ENCODE measurements at regions not wholly inside any gene's neighbourhood (a gene's known extent, or its start where the extent isn't known, plus 50 kb on each side); places are given as distances from the start of the nearest gene placed in this dataset.

DNA sequence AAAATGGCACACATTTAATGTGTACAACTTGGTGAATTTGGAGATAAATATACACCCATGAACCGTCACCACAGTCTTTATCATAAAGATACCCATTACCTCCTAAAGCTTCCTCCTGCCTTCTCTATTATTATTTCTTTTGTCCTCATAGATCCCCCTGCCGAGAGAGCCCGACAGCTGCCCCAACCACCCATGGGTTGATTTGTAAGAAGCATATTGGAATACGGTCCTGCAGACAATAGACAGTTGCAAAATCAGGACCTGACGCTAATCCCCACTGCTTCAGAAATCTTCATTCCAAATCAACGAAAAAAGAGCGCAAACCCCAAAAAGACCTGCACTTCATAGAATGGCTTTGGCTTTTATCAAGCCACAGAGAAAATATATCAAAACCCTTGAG, 697.5 kb downstream of the SEMA5A start:
- no peak for TF ChIP-seq CTCF (IDR thresholded peaks at IDR 0.05; ENCODE audit: low read depth, low read length)
- DNase-seq (ENCODE audit: low read depth in 2 of 2), result no peak
- H3K4me3 ChIP-seq (replicated peaks in 1 of 2; ENCODE audit: low read depth in 2 of 2, low read length in 2 of 2), result no peak overlapping the region

DNA sequence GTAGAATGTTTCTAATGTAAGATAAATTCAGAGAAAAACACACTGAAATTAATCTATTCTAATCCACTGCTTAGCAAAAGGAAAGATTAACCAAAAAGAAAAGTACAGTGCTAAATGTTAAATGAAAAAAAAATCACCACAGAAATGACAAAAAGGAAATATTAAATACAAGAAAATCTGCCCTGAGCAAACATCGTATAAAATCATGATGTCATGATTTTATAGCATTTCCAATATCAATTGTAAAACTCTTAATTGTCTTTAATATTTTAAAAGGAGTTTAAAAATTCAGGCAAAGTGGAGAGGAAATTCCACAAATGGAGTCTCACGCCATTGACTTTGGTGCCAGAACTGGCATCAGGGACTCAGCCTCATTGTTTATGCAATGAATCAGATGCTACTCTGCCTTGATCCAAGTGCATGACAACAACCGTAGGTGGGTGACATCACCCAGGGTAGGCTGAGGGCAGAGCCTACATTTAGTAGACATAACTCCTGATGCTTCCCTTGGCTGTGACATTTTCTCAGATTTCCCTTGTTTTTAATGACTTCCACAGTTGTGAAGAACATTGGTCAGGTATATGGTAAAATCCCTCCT, 696.8 kb downstream of the SEMA5A start:
- no peak for TF ChIP-seq CTCF (IDR thresholded peaks at IDR 0.05; ENCODE audit: low read depth, low read length)
- no peak overlapping the region for H3K4me3 ChIP-seq (replicated peaks in 1 of 2; ENCODE audit: low read depth in 2 of 2, low read length in 2 of 2)
- DNase-seq (ENCODE audit: low read depth in 2 of 2), result peak; percentile 75 to 95

- no peak for DNase-seq (ENCODE audit: low read depth in 2 of 2)
- no peak for TF ChIP-seq CTCF (IDR thresholded peaks at IDR 0.05; ENCODE audit: low read depth, low read length)
- no peak overlapping the region for H3K4me3 ChIP-seq (replicated peaks in 1 of 2; ENCODE audit: low read depth in 2 of 2, low read length in 2 of 2)
Observed at GRCh38 chr5:8851101-8851500, 694.8 kb downstream of the SEMA5A start.

GRCh38 chr5:8857051-8857450, 688.8 kb downstream of the SEMA5A start:
- no peak for TF ChIP-seq CTCF (IDR thresholded peaks at IDR 0.05; ENCODE audit: low read depth, low read length)
- H3K4me3 ChIP-seq (replicated peaks in 1 of 2; ENCODE audit: low read depth in 2 of 2, low read length in 2 of 2), result no peak overlapping the region
- DNase-seq (ENCODE audit: low read depth in 2 of 2), result no peak

- DNase-seq (ENCODE audit: low read depth in 2 of 2), result no peak
Observed at GRCh38 chr5:8861764-8862163, 684.1 kb downstream of the SEMA5A start.

DNA sequence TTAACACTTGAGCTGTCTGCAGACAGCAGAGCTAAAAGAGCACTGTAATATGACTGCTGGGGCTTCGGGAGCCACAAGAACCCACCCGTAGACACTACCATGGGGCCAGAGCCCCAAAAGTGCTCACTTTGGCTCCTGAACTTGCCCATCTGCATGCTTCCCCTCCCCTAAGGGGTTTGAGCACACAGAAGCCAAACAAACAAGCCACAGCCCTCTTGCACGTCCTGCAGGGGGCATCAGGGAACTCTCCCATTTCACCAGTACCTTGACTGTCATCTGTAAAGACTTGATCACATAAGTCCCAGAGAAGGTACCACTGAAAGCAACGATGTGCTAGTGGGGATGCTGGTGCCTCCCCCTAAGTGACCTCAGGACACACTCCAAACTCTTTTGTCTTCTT, 681.8 kb downstream of the SEMA5A start:
- DNase-seq (ENCODE audit: low read depth in 2 of 2), result peak; percentile 26 to 60
- peak; percentile 66 for TF ChIP-seq CTCF (IDR thresholded peaks at IDR 0.05; ENCODE audit: low read depth, low read length)
- H3K4me3 ChIP-seq (replicated peaks in 1 of 2; ENCODE audit: low read depth in 2 of 2, low read length in 2 of 2), result no peak overlapping the region

More at GRCh38 chr5:8861764-8862163, 684.1 kb downstream of the SEMA5A start:
- H3K4me3 ChIP-seq (replicated peaks in 1 of 2; ENCODE audit: low read depth in 2 of 2, low read length in 2 of 2), result no peak overlapping the region
- TF ChIP-seq CTCF (IDR thresholded peaks at IDR 0.05; ENCODE audit: low read depth, low read length), result no peak

GRCh38 chr5:8865266-8865665, 680.6 kb downstream of the SEMA5A start:
- H3K4me3 ChIP-seq (replicated peaks in 1 of 2; ENCODE audit: low read depth in 2 of 2, low read length in 2 of 2), result no peak overlapping the region
- DNase-seq (ENCODE audit: low read depth in 2 of 2), result no peak
- no peak for TF ChIP-seq CTCF (IDR thresholded peaks at IDR 0.05; ENCODE audit: low read depth, low read length)

All from cardiac fibroblast (primary cell).